HEK293 (cell line): ENCODE measurements at regions not wholly inside any gene's neighbourhood (a gene's known extent, or its start where the extent isn't known, plus 50 kb on each side); places are given as distances from the start of the nearest gene placed in this dataset.
"Not testable (repeated sequence)": the region's sequence is repeated elsewhere in the genome, so short reads cannot be mapped to it uniquely, and the experiment has no call there.

ENCODE experiments used
- CTCF ChIA-PET: fragments of 350-600 bp; formaldehyde crosslinking; extraction: SDS; loops from one replicate; lab custom pipeline; 2021; ENCODE audit warnings: antibody characterized with exemption; lab: Yijun Ruan, JAX
- POLR2A ChIA-PET: fragments of 300-600 bp; formaldehyde crosslinking; extraction: SDS; loops from one replicate; lab custom pipeline; 2020; ENCODE audit warnings: antibody characterized with exemption, inconsistent platforms; lab: Yijun Ruan, JAX
- H3K27ac ChIP-seq: fragments of 200-500 bp; sonication (Bioruptor generic); 2 replicates; pipeline ENCODE4 v1.5.1; 2014; ENCODE audit warnings: low read depth, low read length, control low read depth, inconsistent platforms; ENCODE audit errors: extremely low read depth
- H3K36me3 ChIP-seq, 2 experiments: fragments of 200-500 bp in 1 of 2; sonication (Bioruptor generic) in 1 of 2; 1 replicate in 1 of 2; 2 replicates in 1 of 2; pipeline ENCODE4 v1.5.1; 2014 to 2017; ENCODE audit warnings: inconsistent platforms in 2 of 2, low read length in 2 of 2; ENCODE audit not compliant: control insufficient read depth in 2 of 2, insufficient read depth in 1 of 2
- H3K4me1 ChIP-seq: fragments of 200-500 bp; sonication (Bioruptor generic); 2 replicates; pipeline ENCODE4 v1.5.1; 2014; ENCODE audit warnings: mild to moderate bottlenecking, low read length, inconsistent platforms; ENCODE audit not compliant: control insufficient read depth, insufficient read depth
- H3K4me3 ChIP-seq: 2 replicates; pipeline ENCODE4 v1.5.1; 2011; ENCODE audit warnings: low read depth, mild to moderate bottlenecking, control low read depth, low read length, moderate library complexity
- H3K9me3 ChIP-seq: fragments of 200-500 bp; sonication (Bioruptor generic); 2 replicates; pipeline ENCODE4 v1.5.1; 2014; ENCODE audit warnings: low read depth, low read length, inconsistent platforms; ENCODE audit not compliant: control insufficient read depth, insufficient read depth
- KLF16 ChIP-seq: fragments of 450-650 bp; formaldehyde crosslinking; IDR thresholded peaks from 2 replicates; pipeline ENCODE4 v1.5.1; 2017; ENCODE audit warnings: missing biosample characterization, missing genetic modification characterization
- KLF8 ChIP-seq: fragments of 450-650 bp; formaldehyde crosslinking; IDR thresholded peaks from 2 replicates; pipeline ENCODE4 v1.5.1; 2016; ENCODE audit warnings: missing biosample characterization, missing genetic modification characterization
- SCRT2 ChIP-seq: fragments of 450-650 bp; formaldehyde crosslinking; IDR thresholded peaks from 2 replicates; pipeline ENCODE4 v1.5.1; 2016; ENCODE audit warnings: missing biosample characterization, missing genetic modification characterization
- SP3 ChIP-seq: fragments of 450-650 bp; formaldehyde crosslinking; IDR thresholded peaks from 2 replicates; pipeline ENCODE4 v1.5.1; 2016; ENCODE audit warnings: missing biosample characterization, missing genetic modification characterization
- ZBTB17 ChIP-seq: fragments of 450-650 bp; formaldehyde crosslinking; IDR thresholded peaks from 2 replicates; pipeline ENCODE4 v1.5.1; 2016; ENCODE audit warnings: missing biosample characterization, missing genetic modification characterization
- ZFP37 ChIP-seq: fragments of 450-650 bp; formaldehyde crosslinking; IDR thresholded peaks from 2 replicates; pipeline ENCODE4 v1.5.1; 2016; ENCODE audit warnings: missing biosample characterization, missing genetic modification characterization
- ZNF16 ChIP-seq: fragments of 450-650 bp; formaldehyde crosslinking; IDR thresholded peaks from 2 replicates; pipeline ENCODE4 v1.5.1; 2016; ENCODE audit warnings: low read depth, missing biosample characterization, missing genetic modification characterization
- ZNF2 ChIP-seq: fragments of 450-650 bp; formaldehyde crosslinking; IDR thresholded peaks from 2 replicates; pipeline ENCODE4 v1.5.1; 2016; ENCODE audit warnings: missing biosample characterization, missing genetic modification characterization
- ZNF23 ChIP-seq: fragments of 450-650 bp; formaldehyde crosslinking; IDR thresholded peaks from 2 replicates; pipeline ENCODE4 v1.5.1; 2016; ENCODE audit warnings: missing biosample characterization, missing genetic modification characterization, borderline replicate concordance
- ZNF324 ChIP-seq: fragments of 450-650 bp; formaldehyde crosslinking; IDR thresholded peaks from 2 replicates; pipeline ENCODE4 v1.5.1; 2016; ENCODE audit warnings: missing biosample characterization, missing genetic modification characterization
- ZNF37A ChIP-seq: fragments of 450-650 bp; IDR thresholded peaks from 2 replicates; pipeline ENCODE4 v1.5.1; 2018; ENCODE audit warnings: missing biosample characterization, missing genetic modification characterization
- ZNF404 ChIP-seq: fragments of 450-650 bp; formaldehyde crosslinking; IDR thresholded peaks from 2 replicates; pipeline ENCODE4 v1.5.1; 2017; ENCODE audit warnings: missing biosample characterization, missing genetic modification characterization
- ZNF416 ChIP-seq: fragments of 450-650 bp; formaldehyde crosslinking; IDR thresholded peaks from 2 replicates; pipeline ENCODE4 v1.5.1; 2016; ENCODE audit warnings: missing biosample characterization, missing genetic modification characterization
- ZNF639 ChIP-seq: fragments of 450-650 bp; formaldehyde crosslinking; IDR thresholded peaks from 2 replicates; pipeline ENCODE4 v1.5.1; 2016; ENCODE audit warnings: missing biosample characterization, missing genetic modification characterization
- ZNF791 ChIP-seq: fragments of 450-650 bp; formaldehyde crosslinking; IDR thresholded peaks from 2 replicates; pipeline ENCODE4 v1.5.1; 2016; ENCODE audit warnings: missing biosample characterization, missing genetic modification characterization
- ZSCAN4 ChIP-seq: fragments of 450-650 bp; formaldehyde crosslinking; IDR thresholded peaks from 2 replicates; pipeline ENCODE4 v1.5.1; 2017; ENCODE audit warnings: missing biosample characterization, missing genetic modification characterization

- no peak for TF ChIP-seq ZSCAN4 (tag by site-specific recombination)
- TF ChIP-seq ZNF416 (tag by site-specific recombination) = no peak
- TF ChIP-seq KLF8 (tag by site-specific recombination) = no peak
- TF ChIP-seq KLF16 = no peak
- no peak for TF ChIP-seq SP3
Observed at GRCh38 chr12:94817695-94818075, 167.3 kb upstream of the TMCC3 start (continued).

- H3K4me1 ChIP-seq, H3K27ac ChIP-seq, H3K36me3 ChIP-seq, H3K4me3 ChIP-seq, H3K9me3 ChIP-seq, POLR2A ChIA-PET: not testable (repeated sequence)
- CTCF ChIA-PET = interaction anchor here (0.6 to 1.5 kb wide), 2 partner anchors 59 to 394 kb away, joined by 3 to 7 read pairs; no protein-coding TSS in a partner anchor
Observed at GRCh38 chr12:94817201-94817600, 166.8 kb upstream of the TMCC3 start.

- H3K4me1 ChIP-seq, POLR2A ChIA-PET, H3K9me3 ChIP-seq, H3K4me3 ChIP-seq, H3K36me3 ChIP-seq, H3K27ac ChIP-seq: not testable (repeated sequence)
- CTCF ChIA-PET = interaction anchor here (0.6 to 1.5 kb wide), 2 partner anchors 59 to 94 kb away, joined by 3 to 7 read pairs; no protein-coding TSS in a partner anchor
Observed at GRCh38 chr12:94816746-94817145, 166.4 kb upstream of the TMCC3 start.

- H3K4me3 ChIP-seq = no peak overlapping the region
Observed at GRCh38 chr12:94815958-94816357, 165.6 kb upstream of the TMCC3 start.

GRCh38 chr12:94815450-94815849 lies 165.1 kb upstream of the TMCC3 start:
- POLR2A ChIA-PET = no interaction called here
- no peak overlapping the region for H3K4me3 ChIP-seq

More at GRCh38 chr12:94815958-94816357, 165.6 kb upstream of the TMCC3 start:
- CTCF ChIA-PET = interaction anchor here (1.5 kb wide), 1 partner anchor 60 kb away, joined by 7 read pairs; no protein-coding TSS in a partner anchor
- H3K4me1 ChIP-seq = no peaks in the 10 kb centered on the region
- no peak overlapping the region for H3K27ac ChIP-seq
- POLR2A ChIA-PET = no interaction called here
- H3K36me3 ChIP-seq = no peaks in the 10 kb centered on the region
- H3K9me3 ChIP-seq = no peaks in the 10 kb centered on the region
- TF ChIP-seq ZNF791 = no peak
- TF ChIP-seq ZNF324 (tag by site-specific recombination) = no peak
- no peak for TF ChIP-seq ZNF16

More at GRCh38 chr12:94815450-94815849, 165.1 kb upstream of the TMCC3 start:
- Histone ChIP-seq H3K4me1 (no peaks in the 10 kb centered on the region), H3K36me3 (no peaks in the 10 kb centered on the region), H3K27ac (no peak overlapping the region), H3K9me3 (no peaks in the 10 kb centered on the region)
- CTCF ChIA-PET = interaction anchor here (1.5 kb wide), 1 partner anchor 60 kb away, joined by 7 read pairs; no protein-coding TSS in a partner anchor
- TF ChIP-seq KLF8 (tag by site-specific recombination) (no peak), ZFP37 (tag by site-specific recombination) (no peak), SCRT2 (tag by site-specific recombination) (no peak), ZNF404 (tag by site-specific recombination) (no peak), ZNF2 (tag by site-specific recombination) (no peak), ZBTB17 (tag by site-specific recombination) (no peak), ZNF639 (tag by site-specific recombination) (no peak), ZNF23 (tag by site-specific recombination) (no peak), ZNF37A (tag by site-specific recombination) (no peak)
